ENCODE measurements at regions not wholly inside any gene's neighbourhood (a gene's known extent, or its start where the extent isn't known, plus 50 kb on each side); places are given as distances from the start of the nearest gene placed in this dataset.

DNA sequence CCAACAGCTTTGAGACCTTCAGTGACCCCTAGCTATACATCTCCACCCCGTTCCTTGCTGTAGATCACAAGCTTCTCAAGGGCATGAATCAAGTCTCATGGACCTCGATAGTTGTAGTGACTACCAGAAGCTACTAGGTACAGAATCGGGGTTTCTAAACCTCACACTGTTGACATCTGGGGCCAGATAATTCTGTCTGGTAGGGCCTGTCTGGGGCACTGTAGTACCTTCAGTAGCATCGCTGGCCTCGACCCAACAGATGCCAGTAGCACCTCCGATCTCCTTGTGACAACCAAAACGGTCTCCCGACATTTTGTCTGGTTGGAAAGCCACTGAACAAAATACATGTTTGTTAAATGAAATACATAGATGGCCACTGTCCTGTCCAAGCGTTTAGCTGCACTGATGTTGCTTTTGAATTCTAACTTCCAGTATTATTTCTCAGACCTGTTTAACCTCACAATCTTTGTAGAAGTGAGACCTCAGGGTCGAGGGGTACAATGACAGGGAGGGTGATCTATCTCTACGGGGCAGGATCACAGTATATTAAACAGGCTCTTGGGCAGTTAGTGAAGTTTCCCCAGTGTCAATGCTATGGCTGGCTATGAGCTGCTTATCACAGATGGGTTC lies 262.5 kb upstream of the IGF1R start:
- peaks cover 9% of the 10 kb centered on the region; the same call in 1 of the 2 replicates for H3K27me3 Mint-ChIP-seq (ENCODE audit: insufficient read depth)
- no peaks in the 10 kb centered on the region for H3K4me1 Mint-ChIP-seq (ENCODE audit: low read depth)
- no peaks in the 10 kb centered on the region for H3K36me3 Mint-ChIP-seq (ENCODE audit: low read depth)
- no peak overlapping the region for H3K4me3 Mint-ChIP-seq
- TF ChIP-seq, protein P1, sequence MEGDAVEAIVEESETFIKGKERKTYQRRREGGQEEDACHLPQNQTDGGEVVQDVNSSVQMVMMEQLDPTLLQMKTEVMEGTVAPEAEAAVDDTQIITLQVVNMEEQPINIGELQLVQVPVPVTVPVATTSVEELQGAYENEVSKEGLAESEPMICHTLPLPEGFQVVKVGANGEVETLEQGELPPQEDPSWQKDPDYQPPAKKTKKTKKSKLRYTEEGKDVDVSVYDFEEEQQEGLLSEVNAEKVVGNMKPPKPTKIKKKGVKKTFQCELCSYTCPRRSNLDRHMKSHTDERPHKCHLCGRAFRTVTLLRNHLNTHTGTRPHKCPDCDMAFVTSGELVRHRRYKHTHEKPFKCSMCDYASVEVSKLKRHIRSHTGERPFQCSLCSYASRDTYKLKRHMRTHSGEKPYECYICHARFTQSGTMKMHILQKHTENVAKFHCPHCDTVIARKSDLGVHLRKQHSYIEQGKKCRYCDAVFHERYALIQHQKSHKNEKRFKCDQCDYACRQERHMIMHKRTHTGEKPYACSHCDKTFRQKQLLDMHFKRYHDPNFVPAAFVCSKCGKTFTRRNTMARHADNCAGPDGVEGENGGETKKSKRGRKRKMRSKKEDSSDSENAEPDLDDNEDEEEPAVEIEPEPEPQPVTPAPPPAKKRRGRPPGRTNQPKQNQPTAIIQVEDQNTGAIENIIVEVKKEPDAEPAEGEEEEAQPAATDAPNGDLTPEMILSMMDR (IDR thresholded peaks at IDR 0.05), result no peak
- H3K27ac Mint-ChIP-seq, result no peak overlapping the region
- no peak for DNase-seq
- H3K9me3 Mint-ChIP-seq, result peaks cover 4% of the 10 kb centered on the region; the same call in 1 of the 2 replicates

GRCh38 chr15:98386561-98386960 lies 261.8 kb upstream of the IGF1R start:
- peaks cover 8% of the 10 kb centered on the region; the same call in 1 of the 2 replicates for H3K27me3 Mint-ChIP-seq (ENCODE audit: insufficient read depth)
- no peaks in the 10 kb centered on the region for H3K4me1 Mint-ChIP-seq (ENCODE audit: low read depth)
- TF ChIP-seq, protein P1 (IDR thresholded peaks at IDR 0.05), result no peak
- no peaks in the 10 kb centered on the region for H3K36me3 Mint-ChIP-seq (ENCODE audit: low read depth)
- H3K27ac Mint-ChIP-seq, result no peak overlapping the region
- no peak for DNase-seq
- peaks cover 4% of the 10 kb centered on the region; the same call in 1 of the 2 replicates for H3K9me3 Mint-ChIP-seq
- no peak overlapping the region for H3K4me3 Mint-ChIP-seq

GRCh38 chr15:98387866-98388265 lies 260.5 kb upstream of the IGF1R start:
- TF ChIP-seq, protein P1 (IDR thresholded peaks at IDR 0.05), result no peak
- H3K4me1 Mint-ChIP-seq (ENCODE audit: low read depth), result no peaks in the 10 kb centered on the region
- peaks cover 6% of the 10 kb centered on the region; the same call in 1 of the 2 replicates for H3K27me3 Mint-ChIP-seq (ENCODE audit: insufficient read depth)
- H3K36me3 Mint-ChIP-seq (ENCODE audit: low read depth), result no peaks in the 10 kb centered on the region
- no peak overlapping the region for H3K4me3 Mint-ChIP-seq
- peaks cover 4% of the 10 kb centered on the region; the same call in 1 of the 2 replicates for H3K9me3 Mint-ChIP-seq
- no peak for DNase-seq
- no peak overlapping the region for H3K27ac Mint-ChIP-seq

- Mint-ChIP-seq H3K4me1 (ENCODE audit: low read depth) (no peaks in the 10 kb centered on the region), H3K9me3 (no peaks in the 10 kb centered on the region; the same call in 1 of the 2 replicates), H3K36me3 (ENCODE audit: low read depth) (no peaks in the 10 kb centered on the region), H3K27ac (no peak overlapping the region), H3K27me3 (ENCODE audit: insufficient read depth) (peaks cover 6% of the 10 kb centered on the region; the same call in 1 of the 2 replicates), H3K4me3 (no peak overlapping the region)
- TF ChIP-seq, protein P1 (IDR thresholded peaks at IDR 0.05), result no peak
- DNase-seq, result no peak
Observed at GRCh38 chr15:98390946-98391530, 257.3 kb upstream of the IGF1R start.

- no peak overlapping the region for H3K27ac Mint-ChIP-seq
- H3K4me3 Mint-ChIP-seq, result no peak overlapping the region
- no peaks in the 10 kb centered on the region for H3K4me1 Mint-ChIP-seq (ENCODE audit: low read depth)
- TF ChIP-seq, protein P1 (IDR thresholded peaks at IDR 0.05), result no peak
- H3K36me3 Mint-ChIP-seq (ENCODE audit: low read depth), result no peaks in the 10 kb centered on the region
- DNase-seq, result no peak
- no peaks in the 10 kb centered on the region; the same call in 1 of the 2 replicates for H3K9me3 Mint-ChIP-seq
- H3K27me3 Mint-ChIP-seq (ENCODE audit: insufficient read depth), result peaks cover 2% of the 10 kb centered on the region; the same call in 1 of the 2 replicates
Observed at GRCh38 chr15:98391568-98391967, 256.8 kb upstream of the IGF1R start.

Data from HFFc6 (cell line).